PFSK-1 (cell line): ENCODE measurements at regions not wholly inside any gene's neighbourhood (a gene's known extent, or its start where the extent isn't known, plus 50 kb on each side); places are given as distances from the start of the nearest gene placed in this dataset.

ENCODE experiments used
- POLR2AphosphoS5 ChIP-seq: IDR thresholded peaks from 2 replicates; pipeline ENCODE4 v1.6.1; 2012; ENCODE audit warnings: low read depth, mild to moderate bottlenecking, control low read depth, low read length, moderate library complexity
- TAF1 ChIP-seq: IDR thresholded peaks from 2 replicates; pipeline ENCODE4 v1.6.1; 2012; ENCODE audit warnings: low read length, control low read depth, borderline replicate concordance; ENCODE audit not compliant: insufficient read depth
- TF ChIP-seq, protein P1 (sequence below), 2 experiments: IDR thresholded peaks; 2 replicates each; pipeline versions ENCODE4 v1.6.1 to v1.8.0; 2011 to 2012; ENCODE audit warnings: low read depth in 2 of 2, low read length in 2 of 2, control low read depth in 1 of 2, inconsistent platforms in 1 of 2, mild to moderate bottlenecking in 1 of 2, moderate library complexity in 1 of 2; ENCODE audit not compliant: insufficient read depth in 1 of 2

DNA sequence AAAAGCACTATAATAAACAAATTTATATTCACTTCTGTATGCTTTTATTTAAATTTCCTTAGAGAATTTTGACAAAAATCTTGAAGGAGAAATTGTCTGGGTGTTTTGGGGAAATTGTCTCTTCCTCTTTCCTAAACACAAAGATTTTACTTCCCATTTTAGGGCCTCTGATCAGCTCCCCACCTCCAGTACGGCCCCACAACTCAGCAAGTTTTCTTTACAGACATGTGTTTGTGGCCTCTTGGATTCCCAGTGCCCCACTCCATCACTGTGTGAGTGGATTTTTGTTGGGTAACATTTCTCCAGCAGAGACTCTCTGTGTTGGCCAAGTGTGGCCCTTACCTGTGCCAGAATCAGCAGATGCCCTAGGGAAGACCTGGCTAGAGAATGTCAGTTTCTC lies 182.8 kb upstream of the CDC14C start:
- TF ChIP-seq TAF1 (no peak), POLR2AphosphoS5 (no peak)
- TF ChIP-seq, protein P1, sequence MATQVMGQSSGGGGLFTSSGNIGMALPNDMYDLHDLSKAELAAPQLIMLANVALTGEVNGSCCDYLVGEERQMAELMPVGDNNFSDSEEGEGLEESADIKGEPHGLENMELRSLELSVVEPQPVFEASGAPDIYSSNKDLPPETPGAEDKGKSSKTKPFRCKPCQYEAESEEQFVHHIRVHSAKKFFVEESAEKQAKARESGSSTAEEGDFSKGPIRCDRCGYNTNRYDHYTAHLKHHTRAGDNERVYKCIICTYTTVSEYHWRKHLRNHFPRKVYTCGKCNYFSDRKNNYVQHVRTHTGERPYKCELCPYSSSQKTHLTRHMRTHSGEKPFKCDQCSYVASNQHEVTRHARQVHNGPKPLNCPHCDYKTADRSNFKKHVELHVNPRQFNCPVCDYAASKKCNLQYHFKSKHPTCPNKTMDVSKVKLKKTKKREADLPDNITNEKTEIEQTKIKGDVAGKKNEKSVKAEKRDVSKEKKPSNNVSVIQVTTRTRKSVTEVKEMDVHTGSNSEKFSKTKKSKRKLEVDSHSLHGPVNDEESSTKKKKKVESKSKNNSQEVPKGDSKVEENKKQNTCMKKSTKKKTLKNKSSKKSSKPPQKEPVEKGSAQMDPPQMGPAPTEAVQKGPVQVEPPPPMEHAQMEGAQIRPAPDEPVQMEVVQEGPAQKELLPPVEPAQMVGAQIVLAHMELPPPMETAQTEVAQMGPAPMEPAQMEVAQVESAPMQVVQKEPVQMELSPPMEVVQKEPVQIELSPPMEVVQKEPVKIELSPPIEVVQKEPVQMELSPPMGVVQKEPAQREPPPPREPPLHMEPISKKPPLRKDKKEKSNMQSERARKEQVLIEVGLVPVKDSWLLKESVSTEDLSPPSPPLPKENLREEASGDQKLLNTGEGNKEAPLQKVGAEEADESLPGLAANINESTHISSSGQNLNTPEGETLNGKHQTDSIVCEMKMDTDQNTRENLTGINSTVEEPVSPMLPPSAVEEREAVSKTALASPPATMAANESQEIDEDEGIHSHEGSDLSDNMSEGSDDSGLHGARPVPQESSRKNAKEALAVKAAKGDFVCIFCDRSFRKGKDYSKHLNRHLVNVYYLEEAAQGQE (IDR thresholded peaks at IDR 0.05; ENCODE audit: insufficient read depth in 1 of 2, low read depth in 2 of 2, low read length in 2 of 2): no peak
